SU-DHL-6 (cell line): ENCODE measurements at regions not wholly inside any gene's neighbourhood (a gene's known extent, or its start where the extent isn't known, plus 50 kb on each side); places are given as distances from the start of the nearest gene placed in this dataset.
"Not testable (repeated sequence)": the region's sequence is repeated elsewhere in the genome, so short reads cannot be mapped to it uniquely, and the experiment has no call there.

Experiments
- H2AFZ ChIP-seq: fragments of 200-600 bp; sonication (generic); 2 replicates; pipeline ENCODE4 v1.6.1; 2014; ENCODE audit warnings: low read depth, mild to moderate bottlenecking, moderate library complexity, mixed read lengths, antibody characterized with exemption, low read length; ENCODE audit not compliant: severe bottlenecking
- H3F3A ChIP-seq: fragments of 200-600 bp; shearing (Covaris generic); 2 replicates; pipeline ENCODE4 v1.6.0; 2016; ENCODE audit warnings: antibody characterized with exemption, mild to moderate bottlenecking; ENCODE audit not compliant: insufficient read depth
- H3K27ac ChIP-seq: fragments of 200-600 bp; sonication (generic); 2 replicates; pipeline ENCODE4 v1.5.1; 2016; ENCODE audit warnings: low read depth, mild to moderate bottlenecking, low read length, moderate library complexity, mixed read lengths
- H3K27me3 ChIP-seq: fragments of 200-600 bp; sonication (generic), shearing (Covaris generic); 2 replicates; pipeline ENCODE4 v1.6.0; 2014; ENCODE audit warnings: mild to moderate bottlenecking, low read length
- H3K36me3 ChIP-seq: fragments of 200-600 bp; sonication (generic); 2 replicates; pipeline ENCODE4 v1.6.1; 2014; ENCODE audit warnings: mild to moderate bottlenecking, low read length, mixed read lengths
- H3K4me2 ChIP-seq: fragments of 300-600, 200-600 bp; shearing (Covaris generic), sonication (generic); 2 replicates; pipeline ENCODE4 v1.6.0; 2014; ENCODE audit warnings: low read length, low read depth, mild to moderate bottlenecking; ENCODE audit not compliant: poor library complexity, severe bottlenecking
- H3K4me3 ChIP-seq: fragments of 200-600 bp; sonication (generic); 2 replicates; pipeline ENCODE4 v1.5.1; 2014; ENCODE audit warnings: antibody characterized with exemption, low read length, mild to moderate bottlenecking, mixed read lengths; ENCODE audit not compliant: insufficient read depth, poor library complexity, severe bottlenecking
- H3K79me2 ChIP-seq: fragments of 200-600 bp; sonication (generic); 2 replicates; pipeline ENCODE4 v1.6.1; 2014; ENCODE audit warnings: mild to moderate bottlenecking, low read length, moderate library complexity; ENCODE audit not compliant: insufficient read depth
- H3K9ac ChIP-seq: fragments of 200-600 bp; sonication (generic); 2 replicates; pipeline ENCODE4 v1.7.0; 2014; ENCODE audit warnings: mild to moderate bottlenecking, low read length
- H3K9me2 ChIP-seq: fragments of 200-600 bp; sonication (generic); replicated peaks from 2 replicates; pipeline ENCODE4 v1.6.1; 2014; ENCODE audit warnings: low read length; ENCODE audit not compliant: insufficient read depth
- H3K9me3 ChIP-seq: fragments of 200-600 bp; sonication (generic); 2 replicates; pipeline ENCODE4 v1.6.1; 2014; ENCODE audit warnings: low read length, mixed read lengths; ENCODE audit not compliant: insufficient read depth
- H4K20me1 ChIP-seq: fragments of 200-600 bp; sonication (generic); 2 replicates; pipeline ENCODE4 v1.6.1; 2014; ENCODE audit warnings: low read depth, mild to moderate bottlenecking, antibody characterized with exemption, low read length, moderate library complexity, mixed read lengths
- CTCF ChIP-seq: fragments of 200-600 bp; sonication (generic); IDR thresholded peaks from one replicate; pipeline ENCODE4 v1.5.1; 2017; ENCODE audit warnings: antibody characterized with exemption, mild to moderate bottlenecking, low read length, moderate library complexity; ENCODE audit not compliant: insufficient read depth, poor library complexity, severe bottlenecking
- EZH2phosphoT487 ChIP-seq: fragments of 200-600 bp; sonication (generic), shearing (Covaris generic); conservative IDR thresholded peaks from 2 replicates; pipeline ENCODE4 v1.6.1; 2018; ENCODE audit warnings: mild to moderate bottlenecking, antibody characterized with exemption, low read length, moderate library complexity, mixed read lengths

DNA sequence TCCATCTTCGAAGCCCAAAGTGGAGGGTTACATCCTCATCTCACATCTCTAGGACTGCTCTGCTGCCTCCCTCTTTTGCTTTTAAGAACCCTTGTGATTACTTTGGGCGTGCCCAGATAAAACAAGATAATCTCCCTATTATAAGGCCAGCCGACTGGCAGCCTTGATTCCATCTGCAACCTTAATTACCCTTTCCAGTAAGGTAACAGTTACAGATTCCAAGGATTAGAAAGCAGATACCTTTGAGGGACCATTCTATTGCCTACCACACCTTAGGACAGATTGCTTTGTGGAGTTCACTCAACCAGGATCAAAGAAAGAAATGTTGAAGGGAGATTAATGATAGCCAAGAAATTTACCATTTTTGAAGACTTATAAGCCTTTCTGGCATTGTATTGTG lies 250.8 kb upstream of the ACVR2A start:
- Histone ChIP-seq H3K79me2 (no peaks in the 10 kb centered on the region), H3K9me3 (no peaks in the 10 kb centered on the region), H3K9me2 (no peaks in the 10 kb centered on the region), H2AFZ (no peak overlapping the region), H3K27ac (no peak overlapping the region), H3K27me3 (no peaks in the 10 kb centered on the region), H4K20me1 (no peaks in the 10 kb centered on the region), H3K36me3 (no peaks in the 10 kb centered on the region), H3K4me3 (no peak overlapping the region), H3F3A (no peaks in the 10 kb centered on the region), H3K9ac (no peak overlapping the region), H3K4me2 (no peak overlapping the region)
- TF ChIP-seq CTCF (no peak), EZH2phosphoT487 (no peak)

GRCh38 chr2:147592784-147593183 lies 252.0 kb upstream of the ACVR2A start:
- not testable (repeated sequence) for H3K4me3 ChIP-seq, H3K27ac ChIP-seq, H4K20me1 ChIP-seq, H3K9me2 ChIP-seq, H3K27me3 ChIP-seq, H2AFZ ChIP-seq, H3K36me3 ChIP-seq, H3K9ac ChIP-seq, H3K79me2 ChIP-seq, H3F3A ChIP-seq, H3K4me2 ChIP-seq, H3K9me3 ChIP-seq

GRCh38 chr2:147589127-147589526 lies 255.7 kb upstream of the ACVR2A start:
- Histone ChIP-seq H4K20me1 (no peaks in the 10 kb centered on the region), H3K9me2 (no peaks in the 10 kb centered on the region), H3K9ac (no peak overlapping the region), H3K4me2 (no peak overlapping the region), H3K79me2 (no peaks in the 10 kb centered on the region), H2AFZ (no peak overlapping the region), H3K27ac (no peak overlapping the region), H3K36me3 (no peaks in the 10 kb centered on the region), H3K9me3 (no peaks in the 10 kb centered on the region), H3K27me3 (no peaks in the 10 kb centered on the region), H3F3A (no peaks in the 10 kb centered on the region), H3K4me3 (no peak overlapping the region)
- TF ChIP-seq EZH2phosphoT487 (no peak), CTCF (no peak)

GRCh38 chr2:147588191-147588590 lies 256.6 kb upstream of the ACVR2A start:
- Histone ChIP-seq H4K20me1 (no peaks in the 10 kb centered on the region), H3K9me2 (no peaks in the 10 kb centered on the region), H3K27ac (no peak overlapping the region), H3K9ac (no peak overlapping the region), H3K79me2 (no peaks in the 10 kb centered on the region), H2AFZ (no peak overlapping the region), H3K4me2 (no peak overlapping the region), H3F3A (no peaks in the 10 kb centered on the region), H3K4me3 (no peak overlapping the region), H3K27me3 (no peaks in the 10 kb centered on the region), H3K9me3 (no peaks in the 10 kb centered on the region), H3K36me3 (no peaks in the 10 kb centered on the region)
- TF ChIP-seq EZH2phosphoT487 (no peak), CTCF (no peak)
